Psoas muscle (tissue), 7 donors: ENCODE measurements at regions not wholly inside any gene's neighbourhood (a gene's known extent, or its start where the extent isn't known, plus 50 kb on each side); places are given as distances from the start of the nearest gene placed in this dataset.
A peak's percentile ranks its signal among the peaks of the same experiment; 100 is the strongest.

Source experiments
- ATAC-seq, 4 donors: fragments of 200-7000 bp; cut with Tn5 transposase; one replicate each; pipeline ENCODE4 v1.9.1; 2020; ENCODE audit warnings: moderate library complexity in 3 of 4, mild to moderate bottlenecking in 2 of 4
- DNase-seq, 2 donors: peaks; one replicate each; pipeline ENCODE4 v3.0.0-alpha.2; 2020
- H3K27ac ChIP-seq: fragments of 200-600 bp; one replicate; pipeline ENCODE4 v1.8.0; 2022
- H3K27me3 ChIP-seq, 3 donors: fragments of 200-600 bp in 1 of 3; one replicate each; pipeline versions ENCODE4 v1.6.1 to v1.8.0; 2013 to 2022; ENCODE audit warnings: low read length in 2 of 3, mild to moderate bottlenecking in 2 of 3, moderate library complexity in 1 of 3; ENCODE audit not compliant: insufficient read depth in 3 of 3
- H3K36me3 ChIP-seq, 2 donors: fragments of 200-600 bp in 1 of 2; one replicate each; pipeline versions ENCODE4 v1.6.1 to v1.8.0; 2013 to 2022; ENCODE audit warnings: low read depth in 1 of 2, mild to moderate bottlenecking in 1 of 2, moderate library complexity in 1 of 2; ENCODE audit not compliant: insufficient read depth in 1 of 2
- H3K4me1 ChIP-seq: fragments of 200-600 bp; one replicate; pipeline ENCODE4 v1.8.0; 2022
- H3K4me3 ChIP-seq: fragments of 200-600 bp; one replicate; pipeline ENCODE4 v1.8.0; 2022; ENCODE audit warnings: mild to moderate bottlenecking
- H3K9me3 ChIP-seq: fragments of 200-600 bp; one replicate; pipeline ENCODE4 v1.8.0; 2022
- WGBS, 3 donors: extraction: QIAGEN DNeasy Blood & Tissue Kit; methylation state at CpG; one replicate each; pipeline versions ENCODE4 v1.1.6 to v1.1.7; 2013; 5-methylcytosine and 5-hydroxymethylcytosine counted together
- intact Hi-C, 2 donors: fragments of 100-400 bp; cut with DNase I; formaldehyde crosslinking; loops; one replicate each; pipeline versions ENCODE4 v1.11.0 to v1.14.2; 2022
- TF ChIP-seq, protein P1 (sequence below): fragments of 200-600 bp; IDR thresholded peaks from one replicate; pipeline ENCODE4 v1.8.0; 2022; ENCODE audit warnings: antibody characterized with exemption
- donor health status: healthy with polysubstance abuse.
- donor health status: DM: no; HTN: no; CAD: no; lungs with moderate emphysema.
- donor health status: Bipolar disorder and iron deficiency.
- donor health status: healthy.
- donor health status: DM: yes; HTN: yes; CAD: no.
- donor health status: DM: no; HTN: no; CAD: no.
- donor health status: DM: yes; HTN: yes; CAD: no.

DNA sequence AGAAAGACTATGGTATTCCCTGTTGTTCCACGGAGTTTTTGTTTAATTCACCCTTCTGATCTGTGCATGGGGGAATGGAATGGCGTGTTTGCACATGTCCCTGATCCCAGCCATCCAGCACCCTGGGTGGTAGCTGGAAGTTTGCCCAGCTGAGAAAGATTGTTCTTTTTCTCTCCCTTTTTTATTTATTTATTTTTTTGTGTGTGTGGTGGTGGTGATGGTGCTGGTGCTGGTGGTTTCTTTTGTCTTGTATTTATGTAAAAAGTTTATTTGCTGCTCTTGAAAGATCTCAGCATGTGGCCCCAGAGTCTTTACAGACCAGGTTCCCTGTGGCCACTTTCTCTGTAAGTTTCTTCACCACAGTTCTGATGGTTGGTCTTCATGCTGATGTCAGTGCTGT, 372.6 kb downstream of the UTRN start:
- Histone ChIP-seq H3K27me3 (no peaks in the 10 kb centered on the region), H3K9me3 (no peaks in the 10 kb centered on the region), H3K4me1 (no peaks in the 10 kb centered on the region), H3K27ac (no peak overlapping the region), H3K36me3 (no peaks in the 10 kb centered on the region), H3K4me3 (no peak overlapping the region)
- 72 to 77% (median 74%) methylated on average over 2 of the region's 2 CpGs for WGBS, 3 donors
- ATAC-seq (no peak), DNase-seq (no peak)
- intact Hi-C loops, result no loop called here
- TF ChIP-seq, protein P1, sequence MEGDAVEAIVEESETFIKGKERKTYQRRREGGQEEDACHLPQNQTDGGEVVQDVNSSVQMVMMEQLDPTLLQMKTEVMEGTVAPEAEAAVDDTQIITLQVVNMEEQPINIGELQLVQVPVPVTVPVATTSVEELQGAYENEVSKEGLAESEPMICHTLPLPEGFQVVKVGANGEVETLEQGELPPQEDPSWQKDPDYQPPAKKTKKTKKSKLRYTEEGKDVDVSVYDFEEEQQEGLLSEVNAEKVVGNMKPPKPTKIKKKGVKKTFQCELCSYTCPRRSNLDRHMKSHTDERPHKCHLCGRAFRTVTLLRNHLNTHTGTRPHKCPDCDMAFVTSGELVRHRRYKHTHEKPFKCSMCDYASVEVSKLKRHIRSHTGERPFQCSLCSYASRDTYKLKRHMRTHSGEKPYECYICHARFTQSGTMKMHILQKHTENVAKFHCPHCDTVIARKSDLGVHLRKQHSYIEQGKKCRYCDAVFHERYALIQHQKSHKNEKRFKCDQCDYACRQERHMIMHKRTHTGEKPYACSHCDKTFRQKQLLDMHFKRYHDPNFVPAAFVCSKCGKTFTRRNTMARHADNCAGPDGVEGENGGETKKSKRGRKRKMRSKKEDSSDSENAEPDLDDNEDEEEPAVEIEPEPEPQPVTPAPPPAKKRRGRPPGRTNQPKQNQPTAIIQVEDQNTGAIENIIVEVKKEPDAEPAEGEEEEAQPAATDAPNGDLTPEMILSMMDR, result no peak

GRCh38 chr6:144659202-144660182, 374.4 kb downstream of the UTRN start:
- no peak overlapping the region for H3K4me3 ChIP-seq
- ATAC-seq, result peak in 1 of 4 donors; percentile 37
- H3K9me3 ChIP-seq, result no peaks in the 10 kb centered on the region
- H3K27me3 ChIP-seq, result no peaks in the 10 kb centered on the region
- no peak overlapping the region for H3K27ac ChIP-seq
- 55 to 58% (median 55%) methylated on average over 14 of the region's 14 CpGs for WGBS, 3 donors
- H3K36me3 ChIP-seq, result no peaks in the 10 kb centered on the region
- H3K4me1 ChIP-seq, result no peaks in the 10 kb centered on the region
- TF ChIP-seq, protein P1, result no peak
- DNase-seq, result no peak
- intact Hi-C loops, result no loop called here

GRCh38 chr6:144660561-144661115, 375.5 kb downstream of the UTRN start:
- Histone ChIP-seq H3K27ac (no peak overlapping the region), H3K4me3 (no peak overlapping the region), H3K9me3 (no peaks in the 10 kb centered on the region), H3K36me3 (no peaks in the 10 kb centered on the region), H3K4me1 (no peaks in the 10 kb centered on the region), H3K27me3 (no peaks in the 10 kb centered on the region)
- TF ChIP-seq, protein P1, result no peak
- DNase-seq (no peak), ATAC-seq (no peak)
- intact Hi-C loops, result no loop called here
- WGBS, 3 donors, result 85 to 91% (median 85%) methylated on average over 7 of the region's 7 CpGs

- Histone ChIP-seq H3K4me3 (no peak overlapping the region), H3K4me1 (no peaks in the 10 kb centered on the region), H3K27ac (no peak overlapping the region), H3K27me3 (no peaks in the 10 kb centered on the region), H3K36me3 (no peaks in the 10 kb centered on the region), H3K9me3 (no peaks in the 10 kb centered on the region)
- TF ChIP-seq, protein P1, result no peak
- ATAC-seq (no peak), DNase-seq (no peak)
- intact Hi-C loops, result no loop called here
- WGBS, 3 donors, result 77 to 81% (median 79%) methylated on average over 8 of the region's 8 CpGs
These were observed 376.1 kb downstream of the UTRN start for GRCh38 chr6:144661116-144661806.
